ENCODE measurements at regions not wholly inside any gene's neighbourhood (a gene's known extent, or its start where the extent isn't known, plus 50 kb on each side); places are given as distances from the start of the nearest gene placed in this dataset.

DNA sequence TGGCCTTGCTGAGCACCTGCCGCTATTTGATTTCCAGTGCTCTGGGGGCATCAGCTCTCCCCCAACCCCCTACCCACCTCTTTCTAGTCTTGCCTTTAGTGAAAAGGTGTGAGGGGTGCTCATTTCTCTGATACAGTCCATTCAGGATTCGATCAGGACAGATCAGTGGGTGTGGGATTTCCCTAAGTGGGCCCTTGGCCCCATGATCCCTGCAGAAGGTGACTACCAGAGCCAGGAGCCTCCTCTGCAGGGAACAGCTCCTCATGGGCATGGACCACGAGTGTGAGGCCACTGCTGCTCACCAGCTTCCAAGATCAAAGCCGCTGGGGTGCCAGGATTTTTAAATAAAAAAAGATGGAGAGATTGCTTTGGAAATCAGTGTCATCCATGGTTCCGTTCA lies 835.2 kb upstream of the ID2 start:
- TF ChIP-seq, protein P1, sequence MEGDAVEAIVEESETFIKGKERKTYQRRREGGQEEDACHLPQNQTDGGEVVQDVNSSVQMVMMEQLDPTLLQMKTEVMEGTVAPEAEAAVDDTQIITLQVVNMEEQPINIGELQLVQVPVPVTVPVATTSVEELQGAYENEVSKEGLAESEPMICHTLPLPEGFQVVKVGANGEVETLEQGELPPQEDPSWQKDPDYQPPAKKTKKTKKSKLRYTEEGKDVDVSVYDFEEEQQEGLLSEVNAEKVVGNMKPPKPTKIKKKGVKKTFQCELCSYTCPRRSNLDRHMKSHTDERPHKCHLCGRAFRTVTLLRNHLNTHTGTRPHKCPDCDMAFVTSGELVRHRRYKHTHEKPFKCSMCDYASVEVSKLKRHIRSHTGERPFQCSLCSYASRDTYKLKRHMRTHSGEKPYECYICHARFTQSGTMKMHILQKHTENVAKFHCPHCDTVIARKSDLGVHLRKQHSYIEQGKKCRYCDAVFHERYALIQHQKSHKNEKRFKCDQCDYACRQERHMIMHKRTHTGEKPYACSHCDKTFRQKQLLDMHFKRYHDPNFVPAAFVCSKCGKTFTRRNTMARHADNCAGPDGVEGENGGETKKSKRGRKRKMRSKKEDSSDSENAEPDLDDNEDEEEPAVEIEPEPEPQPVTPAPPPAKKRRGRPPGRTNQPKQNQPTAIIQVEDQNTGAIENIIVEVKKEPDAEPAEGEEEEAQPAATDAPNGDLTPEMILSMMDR (IDR thresholded peaks at IDR 0.05) = no peak
- TF ChIP-seq POLR2A (IDR thresholded peaks at IDR 0.05) = no peak
